ENCODE measurements at regions not wholly inside any gene's neighbourhood (a gene's known extent, or its start where the extent isn't known, plus 50 kb on each side); places are given as distances from the start of the nearest gene placed in this dataset.

- Histone ChIP-seq H3K27ac (ENCODE audit: low read depth in 2 of 2, low read length in 2 of 2) (no peak overlapping the region), H3K36me3 (ENCODE audit: control insufficient read depth in 2 of 2, insufficient read depth in 2 of 2, low read length in 2 of 2) (no peaks in the 10 kb centered on the region), H3K4me3 (ENCODE audit: low read length in 2 of 2) (no peak overlapping the region), H3K27me3 (ENCODE audit: control insufficient read depth in 2 of 2, insufficient read depth in 2 of 2, low read length in 2 of 2) (no peaks in the 10 kb centered on the region), H3K4me1 (ENCODE audit: control insufficient read depth in 2 of 2, insufficient read depth in 2 of 2, low read length in 2 of 2) (no peaks in the 10 kb centered on the region), H3K9ac (ENCODE audit: low read depth in 1 of 2, low read length in 2 of 2) (no peak overlapping the region), H3K9me3 (ENCODE audit: control insufficient read depth in 2 of 2, low read length in 2 of 2) (no peaks in the 10 kb centered on the region)
These were observed 115.1 kb downstream of the FGF9 start for GRCh38 chr13:21785990-21786389.

GRCh38 chr13:21796066-21796465, 125.2 kb downstream of the FGF9 start:
- Histone ChIP-seq H3K4me1 (ENCODE audit: control insufficient read depth in 2 of 2, insufficient read depth in 2 of 2, low read length in 2 of 2) (peaks cover 0 to 3% of the 10 kb centered on the region in 2 donors), H3K9ac (ENCODE audit: low read depth in 1 of 2, low read length in 2 of 2) (no peak overlapping the region), H3K36me3 (ENCODE audit: control insufficient read depth in 2 of 2, insufficient read depth in 2 of 2, low read length in 2 of 2) (no peaks in the 10 kb centered on the region), H3K4me3 (ENCODE audit: low read length in 2 of 2) (peak overlapping the region in 1 of 2 donors; percentile 13), H3K27ac (ENCODE audit: low read depth in 2 of 2, low read length in 2 of 2) (no peak overlapping the region), H3K9me3 (ENCODE audit: control insufficient read depth in 2 of 2, low read length in 2 of 2) (no peaks in the 10 kb centered on the region), H3K27me3 (ENCODE audit: control insufficient read depth in 2 of 2, insufficient read depth in 2 of 2, low read length in 2 of 2) (no peaks in the 10 kb centered on the region)

- Histone ChIP-seq H3K27ac (ENCODE audit: low read depth in 2 of 2, low read length in 2 of 2) (no peak overlapping the region), H3K27me3 (ENCODE audit: control insufficient read depth in 2 of 2, insufficient read depth in 2 of 2, low read length in 2 of 2) (no peaks in the 10 kb centered on the region), H3K9me3 (ENCODE audit: control insufficient read depth in 2 of 2, low read length in 2 of 2) (no peaks in the 10 kb centered on the region), H3K4me1 (ENCODE audit: control insufficient read depth in 2 of 2, insufficient read depth in 2 of 2, low read length in 2 of 2) (peaks cover 0 to 3% of the 10 kb centered on the region in 2 donors), H3K4me3 (ENCODE audit: low read length in 2 of 2) (peak overlapping the region in 1 of 2 donors; percentile 13), H3K9ac (ENCODE audit: low read depth in 1 of 2, low read length in 2 of 2) (no peak overlapping the region), H3K36me3 (ENCODE audit: control insufficient read depth in 2 of 2, insufficient read depth in 2 of 2, low read length in 2 of 2) (no peaks in the 10 kb centered on the region)
These were observed 126.1 kb downstream of the FGF9 start for GRCh38 chr13:21796775-21797514.

GRCh38 chr13:21797736-21798135, 126.9 kb downstream of the FGF9 start:
- H3K9ac ChIP-seq (ENCODE audit: low read depth in 1 of 2, low read length in 2 of 2) = no peak overlapping the region
- no peaks in the 10 kb centered on the region for H3K36me3 ChIP-seq (ENCODE audit: control insufficient read depth in 2 of 2, insufficient read depth in 2 of 2, low read length in 2 of 2)
- no peak overlapping the region for H3K4me3 ChIP-seq (ENCODE audit: low read length in 2 of 2)
- no peak overlapping the region for H3K27ac ChIP-seq (ENCODE audit: low read depth in 2 of 2, low read length in 2 of 2)
- no peaks in the 10 kb centered on the region for H3K9me3 ChIP-seq (ENCODE audit: control insufficient read depth in 2 of 2, low read length in 2 of 2)
- H3K4me1 ChIP-seq (ENCODE audit: control insufficient read depth in 2 of 2, insufficient read depth in 2 of 2, low read length in 2 of 2) = peaks cover 0 to 3% of the 10 kb centered on the region in 2 donors
- H3K27me3 ChIP-seq (ENCODE audit: control insufficient read depth in 2 of 2, insufficient read depth in 2 of 2, low read length in 2 of 2) = no peaks in the 10 kb centered on the region

GRCh38 chr13:21798181-21798580, 127.3 kb downstream of the FGF9 start:
- Histone ChIP-seq H3K9ac (ENCODE audit: low read depth in 1 of 2, low read length in 2 of 2) (no peak overlapping the region), H3K36me3 (ENCODE audit: control insufficient read depth in 2 of 2, insufficient read depth in 2 of 2, low read length in 2 of 2) (no peaks in the 10 kb centered on the region), H3K4me1 (ENCODE audit: control insufficient read depth in 2 of 2, insufficient read depth in 2 of 2, low read length in 2 of 2) (peaks cover 0 to 3% of the 10 kb centered on the region in 2 donors), H3K4me3 (ENCODE audit: low read length in 2 of 2) (no peak overlapping the region), H3K27ac (ENCODE audit: low read depth in 2 of 2, low read length in 2 of 2) (no peak overlapping the region), H3K27me3 (ENCODE audit: control insufficient read depth in 2 of 2, insufficient read depth in 2 of 2, low read length in 2 of 2) (no peaks in the 10 kb centered on the region), H3K9me3 (ENCODE audit: control insufficient read depth in 2 of 2, low read length in 2 of 2) (no peaks in the 10 kb centered on the region)

GRCh38 chr13:21799671-21800070, 128.8 kb downstream of the FGF9 start:
- H3K36me3 ChIP-seq (ENCODE audit: control insufficient read depth in 2 of 2, insufficient read depth in 2 of 2, low read length in 2 of 2) = no peaks in the 10 kb centered on the region
- H3K27ac ChIP-seq (ENCODE audit: low read depth in 2 of 2, low read length in 2 of 2) = no peak overlapping the region
- H3K4me1 ChIP-seq (ENCODE audit: control insufficient read depth in 2 of 2, insufficient read depth in 2 of 2, low read length in 2 of 2) = peaks cover 0 to 3% of the 10 kb centered on the region in 2 donors
- no peak overlapping the region for H3K4me3 ChIP-seq (ENCODE audit: low read length in 2 of 2)
- H3K27me3 ChIP-seq (ENCODE audit: control insufficient read depth in 2 of 2, insufficient read depth in 2 of 2, low read length in 2 of 2) = no peaks in the 10 kb centered on the region
- H3K9ac ChIP-seq (ENCODE audit: low read depth in 1 of 2, low read length in 2 of 2) = no peak overlapping the region
- no peaks in the 10 kb centered on the region for H3K9me3 ChIP-seq (ENCODE audit: control insufficient read depth in 2 of 2, low read length in 2 of 2)

- Histone ChIP-seq H3K4me3 (ENCODE audit: low read length in 2 of 2) (no peak overlapping the region), H3K4me1 (ENCODE audit: control insufficient read depth in 2 of 2, insufficient read depth in 2 of 2, low read length in 2 of 2) (peaks cover 0 to 3% of the 10 kb centered on the region in 2 donors), H3K9me3 (ENCODE audit: control insufficient read depth in 2 of 2, low read length in 2 of 2) (no peaks in the 10 kb centered on the region), H3K36me3 (ENCODE audit: control insufficient read depth in 2 of 2, insufficient read depth in 2 of 2, low read length in 2 of 2) (no peaks in the 10 kb centered on the region), H3K27me3 (ENCODE audit: control insufficient read depth in 2 of 2, insufficient read depth in 2 of 2, low read length in 2 of 2) (no peaks in the 10 kb centered on the region), H3K9ac (ENCODE audit: low read depth in 1 of 2, low read length in 2 of 2) (no peak overlapping the region), H3K27ac (ENCODE audit: low read depth in 2 of 2, low read length in 2 of 2) (no peak overlapping the region)
These were observed 130.2 kb downstream of the FGF9 start for GRCh38 chr13:21800837-21801616.

GRCh38 chr13:21805733-21806132, 134.9 kb downstream of the FGF9 start:
- Histone ChIP-seq H3K27ac (ENCODE audit: low read depth in 2 of 2, low read length in 2 of 2) (no peak overlapping the region), H3K9me3 (ENCODE audit: control insufficient read depth in 2 of 2, low read length in 2 of 2) (no peaks in the 10 kb centered on the region), H3K9ac (ENCODE audit: low read depth in 1 of 2, low read length in 2 of 2) (no peak overlapping the region), H3K36me3 (ENCODE audit: control insufficient read depth in 2 of 2, insufficient read depth in 2 of 2, low read length in 2 of 2) (no peaks in the 10 kb centered on the region), H3K4me1 (ENCODE audit: control insufficient read depth in 2 of 2, insufficient read depth in 2 of 2, low read length in 2 of 2) (peaks cover 0 to under 1% of the 10 kb centered on the region in 2 donors), H3K27me3 (ENCODE audit: control insufficient read depth in 2 of 2, insufficient read depth in 2 of 2, low read length in 2 of 2) (no peaks in the 10 kb centered on the region), H3K4me3 (ENCODE audit: low read length in 2 of 2) (no peak overlapping the region)

GRCh38 chr13:21812192-21812626, 141.3 kb downstream of the FGF9 start:
- Histone ChIP-seq H3K27ac (ENCODE audit: low read depth in 2 of 2, low read length in 2 of 2) (no peak overlapping the region), H3K27me3 (ENCODE audit: control insufficient read depth in 2 of 2, insufficient read depth in 2 of 2, low read length in 2 of 2) (no peaks in the 10 kb centered on the region), H3K4me3 (ENCODE audit: low read length in 2 of 2) (no peak overlapping the region), H3K36me3 (ENCODE audit: control insufficient read depth in 2 of 2, insufficient read depth in 2 of 2, low read length in 2 of 2) (no peaks in the 10 kb centered on the region), H3K9me3 (ENCODE audit: control insufficient read depth in 2 of 2, low read length in 2 of 2) (no peaks in the 10 kb centered on the region), H3K4me1 (ENCODE audit: control insufficient read depth in 2 of 2, insufficient read depth in 2 of 2, low read length in 2 of 2) (no peaks in the 10 kb centered on the region), H3K9ac (ENCODE audit: low read depth in 1 of 2, low read length in 2 of 2) (no peak overlapping the region)

- Histone ChIP-seq H3K4me3 (ENCODE audit: low read length in 2 of 2) (no peak overlapping the region), H3K27me3 (ENCODE audit: control insufficient read depth in 2 of 2, insufficient read depth in 2 of 2, low read length in 2 of 2) (no peaks in the 10 kb centered on the region), H3K9me3 (ENCODE audit: control insufficient read depth in 2 of 2, low read length in 2 of 2) (no peaks in the 10 kb centered on the region), H3K27ac (ENCODE audit: low read depth in 2 of 2, low read length in 2 of 2) (no peak overlapping the region), H3K36me3 (ENCODE audit: control insufficient read depth in 2 of 2, insufficient read depth in 2 of 2, low read length in 2 of 2) (no peaks in the 10 kb centered on the region), H3K4me1 (ENCODE audit: control insufficient read depth in 2 of 2, insufficient read depth in 2 of 2, low read length in 2 of 2) (no peaks in the 10 kb centered on the region), H3K9ac (ENCODE audit: low read depth in 1 of 2, low read length in 2 of 2) (no peak overlapping the region)
These were observed 142.2 kb downstream of the FGF9 start for GRCh38 chr13:21813110-21813509.

Data from mucosa of rectum (tissue), 2 donors.